ENCODE measurements at regions not wholly inside any gene's neighbourhood (a gene's known extent, or its start where the extent isn't known, plus 50 kb on each side); places are given as distances from the start of the nearest gene placed in this dataset.

DNA sequence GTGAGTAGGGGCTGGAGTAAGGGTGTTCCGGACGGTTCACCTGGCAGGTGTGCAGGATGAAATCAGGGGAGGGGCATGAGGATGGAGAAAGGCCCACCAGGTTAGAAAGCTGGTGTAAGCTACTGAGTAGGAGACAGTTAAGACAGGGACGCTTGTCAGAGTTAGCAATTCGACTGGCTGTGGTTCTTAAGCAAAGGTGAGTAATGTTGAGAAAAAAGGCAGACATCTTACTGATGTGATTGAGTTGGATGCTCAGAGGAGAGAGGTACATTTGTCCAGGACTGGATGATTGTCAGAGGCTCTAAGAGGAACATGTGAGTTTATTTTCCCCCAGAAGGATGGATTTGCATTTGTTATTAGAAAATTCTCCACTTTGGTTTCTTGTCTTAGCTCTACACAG, 90.5 kb upstream of the MGAT5 start:
- Histone ChIP-seq H3K9me2 (ENCODE audit: insufficient read depth) (no peaks in the 10 kb centered on the region), H3K36me3 (ENCODE audit: insufficient read depth) (no peaks in the 10 kb centered on the region), H3K27ac (ENCODE audit: low read depth) (no peak overlapping the region), H3K27me3 (ENCODE audit: insufficient read depth) (no peaks in the 10 kb centered on the region), H3K79me2 (replicated peaks; ENCODE audit: insufficient read depth) (peaks cover 91% of the 10 kb centered on the region), H3F3A (replicated peaks; ENCODE audit: low read depth) (no peaks in the 10 kb centered on the region), H3K4me3 (no peak overlapping the region), H3K4me1 (ENCODE audit: insufficient read depth) (peaks cover 28% of the 10 kb centered on the region), H2AFZ (no peak overlapping the region), H4K20me1 (replicated peaks; ENCODE audit: insufficient read depth) (peaks cover 10% of the 10 kb centered on the region), H3K4me2 (no peak overlapping the region)
- H3K4me1 Mint-ChIP-seq, result peaks cover 48% of the 10 kb centered on the region
- H3K9me3 Mint-ChIP-seq, result no peaks in the 10 kb centered on the region
- ATAC-seq (no peak), DNase-seq (ENCODE audit: low spot score) (no peak)
- H3K27ac Mint-ChIP-seq, result 0 out of 2 replicates have a peak overlapping the region, but pooled peaks have one; percentile 15
- peaks cover 5% of the 10 kb centered on the region for H3K27me3 Mint-ChIP-seq (ENCODE audit: insufficient read depth, low read depth, poor library complexity)
- no peak overlapping the region for H3K4me3 Mint-ChIP-seq
- TF ChIP-seq JUNB (IDR thresholded peaks at IDR 0.05; ENCODE audit: unreplicated experiment), result no peak
- no peak for TF ChIP-seq EZH2 (IDR thresholded peaks at IDR 0.05; ENCODE audit: low read depth, unreplicated experiment)
- TF ChIP-seq, protein P1, sequence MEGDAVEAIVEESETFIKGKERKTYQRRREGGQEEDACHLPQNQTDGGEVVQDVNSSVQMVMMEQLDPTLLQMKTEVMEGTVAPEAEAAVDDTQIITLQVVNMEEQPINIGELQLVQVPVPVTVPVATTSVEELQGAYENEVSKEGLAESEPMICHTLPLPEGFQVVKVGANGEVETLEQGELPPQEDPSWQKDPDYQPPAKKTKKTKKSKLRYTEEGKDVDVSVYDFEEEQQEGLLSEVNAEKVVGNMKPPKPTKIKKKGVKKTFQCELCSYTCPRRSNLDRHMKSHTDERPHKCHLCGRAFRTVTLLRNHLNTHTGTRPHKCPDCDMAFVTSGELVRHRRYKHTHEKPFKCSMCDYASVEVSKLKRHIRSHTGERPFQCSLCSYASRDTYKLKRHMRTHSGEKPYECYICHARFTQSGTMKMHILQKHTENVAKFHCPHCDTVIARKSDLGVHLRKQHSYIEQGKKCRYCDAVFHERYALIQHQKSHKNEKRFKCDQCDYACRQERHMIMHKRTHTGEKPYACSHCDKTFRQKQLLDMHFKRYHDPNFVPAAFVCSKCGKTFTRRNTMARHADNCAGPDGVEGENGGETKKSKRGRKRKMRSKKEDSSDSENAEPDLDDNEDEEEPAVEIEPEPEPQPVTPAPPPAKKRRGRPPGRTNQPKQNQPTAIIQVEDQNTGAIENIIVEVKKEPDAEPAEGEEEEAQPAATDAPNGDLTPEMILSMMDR (conservative IDR thresholded peaks at IDR 0.05; ENCODE audit: low read depth in 2 of 2), result no peak
- TF ChIP-seq, protein P2, sequence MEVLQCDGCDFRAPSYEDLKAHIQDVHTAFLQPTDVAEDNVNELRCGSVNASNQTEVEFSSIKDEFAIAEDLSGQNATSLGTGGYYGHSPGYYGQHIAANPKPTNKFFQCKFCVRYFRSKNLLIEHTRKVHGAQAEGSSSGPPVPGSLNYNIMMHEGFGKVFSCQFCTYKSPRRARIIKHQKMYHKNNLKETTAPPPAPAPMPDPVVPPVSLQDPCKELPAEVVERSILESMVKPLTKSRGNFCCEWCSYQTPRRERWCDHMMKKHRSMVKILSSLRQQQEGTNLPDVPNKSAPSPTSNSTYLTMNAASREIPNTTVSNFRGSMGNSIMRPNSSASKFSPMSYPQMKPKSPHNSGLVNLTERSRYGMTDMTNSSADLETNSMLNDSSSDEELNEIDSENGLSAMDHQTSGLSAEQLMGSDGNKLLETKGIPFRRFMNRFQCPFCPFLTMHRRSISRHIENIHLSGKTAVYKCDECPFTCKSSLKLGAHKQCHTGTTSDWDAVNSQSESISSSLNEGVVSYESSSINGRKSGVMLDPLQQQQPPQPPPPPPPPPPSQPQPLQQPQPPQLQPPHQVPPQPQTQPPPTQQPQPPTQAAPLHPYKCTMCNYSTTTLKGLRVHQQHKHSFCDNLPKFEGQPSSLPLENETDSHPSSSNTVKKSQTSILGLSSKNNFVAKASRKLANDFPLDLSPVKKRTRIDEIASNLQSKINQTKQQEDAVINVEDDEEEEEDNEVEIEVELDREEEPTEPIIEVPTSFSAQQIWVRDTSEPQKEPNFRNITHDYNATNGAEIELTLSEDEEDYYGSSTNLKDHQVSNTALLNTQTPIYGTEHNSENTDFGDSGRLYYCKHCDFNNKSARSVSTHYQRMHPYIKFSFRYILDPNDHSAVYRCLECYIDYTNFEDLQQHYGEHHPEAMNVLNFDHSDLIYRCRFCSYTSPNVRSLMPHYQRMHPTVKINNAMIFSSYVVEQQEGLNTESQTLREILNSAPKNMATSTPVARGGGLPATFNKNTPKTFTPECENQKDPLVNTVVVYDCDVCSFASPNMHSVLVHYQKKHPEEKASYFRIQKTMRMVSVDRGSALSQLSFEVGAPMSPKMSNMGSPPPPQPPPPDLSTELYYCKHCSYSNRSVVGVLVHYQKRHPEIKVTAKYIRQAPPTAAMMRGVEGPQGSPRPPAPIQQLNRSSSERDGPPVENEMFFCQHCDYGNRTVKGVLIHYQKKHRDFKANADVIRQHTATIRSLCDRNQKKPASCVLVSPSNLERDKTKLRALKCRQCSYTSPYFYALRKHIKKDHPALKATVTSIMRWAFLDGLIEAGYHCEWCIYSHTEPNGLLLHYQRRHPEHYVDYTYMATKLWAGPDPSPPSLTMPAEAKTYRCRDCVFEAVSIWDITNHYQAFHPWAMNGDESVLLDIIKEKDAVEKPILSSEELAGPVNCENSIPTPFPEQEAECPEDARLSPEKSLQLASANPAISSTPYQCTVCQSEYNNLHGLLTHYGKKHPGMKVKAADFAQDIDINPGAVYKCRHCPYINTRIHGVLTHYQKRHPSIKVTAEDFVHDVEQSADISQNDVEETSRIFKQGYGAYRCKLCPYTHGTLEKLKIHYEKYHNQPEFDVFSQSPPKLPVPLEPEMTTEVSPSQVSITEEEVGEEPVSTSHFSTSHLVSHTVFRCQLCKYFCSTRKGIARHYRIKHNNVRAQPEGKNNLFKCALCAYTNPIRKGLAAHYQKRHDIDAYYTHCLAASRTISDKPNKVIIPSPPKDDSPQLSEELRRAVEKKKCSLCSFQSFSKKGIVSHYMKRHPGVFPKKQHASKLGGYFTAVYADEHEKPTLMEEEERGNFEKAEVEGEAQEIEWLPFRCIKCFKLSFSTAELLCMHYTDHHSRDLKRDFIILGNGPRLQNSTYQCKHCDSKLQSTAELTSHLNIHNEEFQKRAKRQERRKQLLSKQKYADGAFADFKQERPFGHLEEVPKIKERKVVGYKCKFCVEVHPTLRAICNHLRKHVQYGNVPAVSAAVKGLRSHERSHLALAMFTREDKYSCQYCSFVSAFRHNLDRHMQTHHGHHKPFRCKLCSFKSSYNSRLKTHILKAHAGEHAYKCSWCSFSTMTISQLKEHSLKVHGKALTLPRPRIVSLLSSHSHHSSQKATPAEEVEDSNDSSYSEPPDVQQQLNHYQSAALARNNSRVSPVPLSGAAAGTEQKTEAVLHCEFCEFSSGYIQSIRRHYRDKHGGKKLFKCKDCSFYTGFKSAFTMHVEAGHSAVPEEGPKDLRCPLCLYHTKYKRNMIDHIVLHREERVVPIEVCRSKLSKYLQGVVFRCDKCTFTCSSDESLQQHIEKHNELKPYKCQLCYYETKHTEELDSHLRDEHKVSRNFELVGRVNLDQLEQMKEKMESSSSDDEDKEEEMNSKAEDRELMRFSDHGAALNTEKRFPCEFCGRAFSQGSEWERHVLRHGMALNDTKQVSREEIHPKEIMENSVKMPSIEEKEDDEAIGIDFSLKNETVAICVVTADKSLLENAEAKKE (CRISPR knock-in tag; IDR thresholded peaks at IDR 0.05), result no peak
- no peak for TF ChIP-seq REST (IDR thresholded peaks at IDR 0.05; ENCODE audit: unreplicated experiment)
- TF ChIP-seq EZH2phosphoT487 (IDR thresholded peaks at IDR 0.05; ENCODE audit: unreplicated experiment), result no peak
- TF ChIP-seq ZNF114 (CRISPR knock-in tag; IDR thresholded peaks at IDR 0.05), result no peak
- TF ChIP-seq NANOG (IDR thresholded peaks at IDR 0.05; ENCODE audit: borderline replicate concordance), result no peak
- no peak for TF ChIP-seq ZNF331 (CRISPR knock-in tag; IDR thresholded peaks at IDR 0.05; ENCODE audit: low read depth)
- TF ChIP-seq, protein P3, sequence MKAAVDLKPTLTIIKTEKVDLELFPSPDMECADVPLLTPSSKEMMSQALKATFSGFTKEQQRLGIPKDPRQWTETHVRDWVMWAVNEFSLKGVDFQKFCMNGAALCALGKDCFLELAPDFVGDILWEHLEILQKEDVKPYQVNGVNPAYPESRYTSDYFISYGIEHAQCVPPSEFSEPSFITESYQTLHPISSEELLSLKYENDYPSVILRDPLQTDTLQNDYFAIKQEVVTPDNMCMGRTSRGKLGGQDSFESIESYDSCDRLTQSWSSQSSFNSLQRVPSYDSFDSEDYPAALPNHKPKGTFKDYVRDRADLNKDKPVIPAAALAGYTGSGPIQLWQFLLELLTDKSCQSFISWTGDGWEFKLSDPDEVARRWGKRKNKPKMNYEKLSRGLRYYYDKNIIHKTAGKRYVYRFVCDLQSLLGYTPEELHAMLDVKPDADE (IDR thresholded peaks at IDR 0.05), result no peak
- TF ChIP-seq CREB1 (CRISPR knock-in tag; IDR thresholded peaks at IDR 0.05; ENCODE audit: low read depth), result no peak
- no peak for TF ChIP-seq POLR2AphosphoS5 (IDR thresholded peaks at IDR 0.05; ENCODE audit: low read depth)
- no peak for TF ChIP-seq STAT1 (IDR thresholded peaks at IDR 0.05; ENCODE audit: unreplicated experiment)
- H3K36me3 Mint-ChIP-seq (ENCODE audit: low read depth), result no peaks in the 10 kb centered on the region; the same call in 2 of the 3 replicates

All from GM23338 (cell line).